Astrocyte (in vitro differentiated cells and primary cell): ENCODE measurements at regions not wholly inside any gene's neighbourhood (a gene's known extent, or its start where the extent isn't known, plus 50 kb on each side); places are given as distances from the start of the nearest gene placed in this dataset.

ENCODE experiments used
- CTCF ChIP-seq: IDR thresholded peaks from 2 replicates; pipeline ENCODE4 v1.5.1; 2011; ENCODE audit warnings: low read depth, mild to moderate bottlenecking, inconsistent platforms, low read length, moderate library complexity; ENCODE audit not compliant: insufficient read depth
- EZH2 ChIP-seq: IDR thresholded peaks from 2 replicates; pipeline ENCODE4 v1.6.1; 2012; ENCODE audit warnings: mild to moderate bottlenecking, low read length, inconsistent platforms; ENCODE audit not compliant: insufficient read depth

GRCh38 chr3:177350121-177350520 lies 152.8 kb upstream of the TBL1XR1 start:
- TF ChIP-seq CTCF, result no peak
- TF ChIP-seq EZH2, result no peak
